ENCODE measurements at regions not wholly inside any gene's neighbourhood (a gene's known extent, or its start where the extent isn't known, plus 50 kb on each side); places are given as distances from the start of the nearest gene placed in this dataset.
"Not testable (repeated sequence)": the region's sequence is repeated elsewhere in the genome, so short reads cannot be mapped to it uniquely, and the experiment has no call there.

DNA sequence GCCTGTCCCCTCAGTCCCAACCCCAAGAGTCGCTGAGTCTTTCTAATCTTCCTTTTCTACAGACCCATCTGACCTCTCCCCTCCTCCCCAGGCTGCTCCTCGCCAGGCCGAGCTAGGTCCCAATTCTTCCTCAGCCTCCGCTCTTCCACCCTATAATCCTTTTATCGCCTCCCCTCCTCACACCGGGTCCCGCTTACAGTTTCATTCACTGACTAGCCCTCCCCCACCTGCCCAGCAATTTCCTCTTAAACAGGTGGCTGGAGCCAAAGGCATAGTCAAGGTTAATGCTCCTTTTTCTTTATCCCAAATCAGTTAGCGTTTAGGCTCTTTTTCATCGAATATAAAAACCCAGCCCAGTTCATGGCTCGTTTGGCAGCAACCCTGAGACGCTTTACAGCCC, 96.1 kb upstream of the OPCML start:
- TF ChIP-seq, protein P1, sequence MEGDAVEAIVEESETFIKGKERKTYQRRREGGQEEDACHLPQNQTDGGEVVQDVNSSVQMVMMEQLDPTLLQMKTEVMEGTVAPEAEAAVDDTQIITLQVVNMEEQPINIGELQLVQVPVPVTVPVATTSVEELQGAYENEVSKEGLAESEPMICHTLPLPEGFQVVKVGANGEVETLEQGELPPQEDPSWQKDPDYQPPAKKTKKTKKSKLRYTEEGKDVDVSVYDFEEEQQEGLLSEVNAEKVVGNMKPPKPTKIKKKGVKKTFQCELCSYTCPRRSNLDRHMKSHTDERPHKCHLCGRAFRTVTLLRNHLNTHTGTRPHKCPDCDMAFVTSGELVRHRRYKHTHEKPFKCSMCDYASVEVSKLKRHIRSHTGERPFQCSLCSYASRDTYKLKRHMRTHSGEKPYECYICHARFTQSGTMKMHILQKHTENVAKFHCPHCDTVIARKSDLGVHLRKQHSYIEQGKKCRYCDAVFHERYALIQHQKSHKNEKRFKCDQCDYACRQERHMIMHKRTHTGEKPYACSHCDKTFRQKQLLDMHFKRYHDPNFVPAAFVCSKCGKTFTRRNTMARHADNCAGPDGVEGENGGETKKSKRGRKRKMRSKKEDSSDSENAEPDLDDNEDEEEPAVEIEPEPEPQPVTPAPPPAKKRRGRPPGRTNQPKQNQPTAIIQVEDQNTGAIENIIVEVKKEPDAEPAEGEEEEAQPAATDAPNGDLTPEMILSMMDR (IDR thresholded peaks at IDR 0.05) = not testable (repeated sequence)
- not testable (repeated sequence) for TF ChIP-seq POLR2AphosphoS5 (IDR thresholded peaks at IDR 0.05); POLR2A (IDR thresholded peaks at IDR 0.05; ENCODE audit: low read depth)

All from esophagus muscularis mucosa (tissue), 3 donors.